Activated gamma-delta T cell treated with anti-CD3 and anti-CD28 coated beads, Interleukin-2, amount 50 U/mL, for 16 hours (primary cell): ENCODE measurements at regions not wholly inside any gene's neighbourhood (a gene's known extent, or its start where the extent isn't known, plus 50 kb on each side); places are given as distances from the start of the nearest gene placed in this dataset.
"Not testable (repeated sequence)": the region's sequence is repeated elsewhere in the genome, so short reads cannot be mapped to it uniquely, and the experiment has no call there.

ENCODE experiments used
- DNase-seq: peaks from one replicate; pipeline ENCODE4 v3.0.0-alpha.2; 2020; ENCODE audit warnings: low read depth

DNA sequence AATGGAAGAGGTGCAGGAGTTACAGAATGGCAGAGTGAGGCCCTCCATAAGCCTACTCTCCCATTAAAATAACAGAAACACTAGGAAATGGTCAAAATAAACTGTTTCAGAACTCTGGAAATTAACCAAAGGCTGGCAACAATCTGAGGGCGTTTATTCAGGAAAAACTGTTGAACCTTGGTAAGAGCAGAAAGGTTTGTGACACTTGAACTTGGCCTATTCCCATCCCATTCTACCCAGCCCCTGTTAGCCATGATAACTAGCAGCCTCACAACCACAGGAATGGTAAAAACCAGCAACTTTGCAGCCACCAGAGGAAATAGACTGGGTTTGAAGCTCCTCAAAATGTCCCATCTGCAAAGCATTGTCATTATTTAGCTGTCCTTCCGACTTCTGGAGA is 256.8 kb downstream of the RHOU start:
- no peak for DNase-seq

DNA sequence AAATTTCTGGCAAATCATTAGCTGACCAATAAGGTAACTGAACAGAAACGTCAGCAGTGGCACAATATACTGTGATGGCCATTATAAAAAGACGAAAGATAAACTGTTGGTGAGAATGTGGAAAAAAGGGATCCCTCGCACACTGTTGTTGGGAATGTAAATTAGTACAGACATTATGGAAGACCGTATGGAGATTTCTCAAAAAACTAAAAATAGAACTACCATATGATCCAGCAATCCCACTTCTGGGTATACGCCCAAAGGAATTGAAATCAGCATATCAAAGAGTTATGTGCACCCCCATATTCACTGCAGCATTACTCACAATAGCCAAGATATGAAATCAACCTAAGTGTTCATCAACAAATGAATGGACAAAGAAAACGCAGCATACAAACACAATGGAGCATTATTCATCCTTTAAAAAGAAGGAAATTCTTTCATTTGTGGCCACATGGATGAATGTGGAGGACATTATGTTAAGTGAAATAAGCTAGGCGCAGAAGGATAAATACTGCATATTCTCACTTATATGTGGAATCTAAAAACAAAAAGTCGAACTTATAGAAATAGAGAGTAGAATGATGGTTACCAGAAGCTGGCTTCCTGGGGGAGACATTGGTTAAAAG is 257.7 kb downstream of the RHOU start:
- DNase-seq: no peak

DNA sequence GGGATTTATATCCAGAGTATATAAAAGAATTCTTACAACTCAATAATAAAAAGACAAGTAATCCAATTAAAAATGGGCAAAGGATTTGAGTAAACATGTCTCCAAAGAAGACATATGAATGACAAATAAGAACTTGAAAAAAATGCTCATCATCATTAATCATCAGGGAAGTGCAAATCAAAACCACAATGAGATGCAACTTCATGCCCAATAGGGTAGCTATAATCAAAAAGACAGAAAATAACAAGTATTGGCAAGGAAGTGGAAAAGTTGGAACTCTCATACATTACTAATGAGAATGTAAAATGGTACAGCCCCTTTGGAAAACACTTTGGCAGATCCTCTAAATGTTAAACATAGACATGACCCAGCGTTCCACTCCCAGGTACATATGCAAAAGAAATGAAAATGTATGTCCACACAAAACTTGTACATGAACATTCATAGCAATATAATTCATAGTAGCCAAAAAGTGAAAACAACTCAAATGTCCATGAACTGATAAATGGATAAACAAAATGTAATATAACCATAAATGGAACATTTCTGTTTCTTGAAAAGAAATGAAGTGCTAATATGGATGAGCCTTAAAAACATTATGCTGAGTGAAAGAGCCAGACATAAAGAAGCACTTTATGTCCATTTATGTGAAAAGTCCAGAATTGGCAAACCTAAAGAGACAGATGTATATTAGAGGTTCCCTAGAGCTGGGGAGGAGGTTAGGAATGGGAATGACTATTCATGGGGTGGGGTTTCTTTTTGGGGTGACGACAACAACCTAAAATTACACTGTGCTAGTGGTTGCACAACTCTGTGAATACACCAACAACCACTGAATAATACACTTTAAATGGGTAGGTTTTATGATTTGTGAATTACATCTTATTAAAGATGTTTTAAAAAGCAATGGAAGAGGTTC is 259.7 kb downstream of the RHOU start:
- DNase-seq: no peak

DNA sequence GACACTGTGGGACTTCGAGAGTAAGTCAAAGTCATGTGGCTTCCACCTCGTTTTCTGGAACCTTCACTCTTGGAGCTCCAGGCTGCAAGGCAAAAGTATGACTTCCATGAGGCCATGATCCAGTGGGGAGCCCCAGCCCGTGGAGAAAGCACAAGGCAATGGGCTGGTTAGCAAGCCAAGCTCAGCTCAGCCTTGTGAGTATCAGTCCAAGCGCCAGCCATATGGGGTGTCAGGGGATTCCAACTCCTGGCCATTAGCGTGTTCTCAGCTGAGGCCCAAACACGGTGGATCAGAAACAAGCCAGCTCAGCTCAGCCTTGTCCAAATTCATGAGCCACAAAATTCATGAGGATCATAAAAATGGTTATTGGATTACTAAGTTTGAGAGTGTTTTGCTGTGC is 261.0 kb downstream of the RHOU start:
- no peak for DNase-seq

DNA sequence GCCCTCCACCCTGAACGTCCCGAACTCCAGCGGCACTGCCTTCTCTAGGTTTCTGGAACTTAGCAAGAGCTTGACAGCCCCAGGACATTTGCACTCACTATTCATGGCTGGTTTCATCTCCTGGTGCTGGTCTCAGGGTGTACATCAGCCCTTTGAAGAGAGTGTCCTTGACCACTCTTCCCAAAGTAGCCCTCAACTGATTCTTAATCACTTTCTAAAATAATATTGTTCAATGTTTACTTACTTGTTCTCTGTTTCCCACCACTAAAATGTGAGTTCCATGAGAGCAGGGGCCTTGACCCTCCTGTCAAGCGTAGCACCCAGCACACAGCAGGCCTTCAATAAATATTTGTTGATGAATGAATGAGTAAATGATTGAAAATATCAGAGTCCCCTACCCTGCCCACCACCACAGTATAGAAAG is 262.5 kb downstream of the RHOU start:
- DNase-seq: no peak

DNA sequence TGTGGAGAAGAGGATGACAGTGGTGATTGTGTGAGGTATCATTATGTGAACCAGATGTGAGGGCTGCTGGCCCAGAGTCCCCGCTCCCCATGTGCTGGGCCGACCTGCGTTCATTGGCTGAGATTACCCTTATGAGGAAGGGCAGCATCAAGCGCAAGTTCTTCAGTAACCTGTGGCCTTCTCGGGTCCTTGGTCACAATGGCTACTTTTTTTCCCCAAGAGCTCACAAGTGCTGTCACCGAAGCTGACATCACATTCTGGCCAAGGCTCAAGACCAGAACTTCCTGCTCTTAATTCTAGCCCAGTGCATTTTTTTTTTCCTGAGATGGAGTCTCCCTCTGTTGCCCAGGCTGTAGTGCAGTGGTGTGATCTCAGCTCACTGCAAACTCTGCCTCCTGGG is 262.9 kb downstream of the RHOU start:
- DNase-seq: no peak

DNA sequence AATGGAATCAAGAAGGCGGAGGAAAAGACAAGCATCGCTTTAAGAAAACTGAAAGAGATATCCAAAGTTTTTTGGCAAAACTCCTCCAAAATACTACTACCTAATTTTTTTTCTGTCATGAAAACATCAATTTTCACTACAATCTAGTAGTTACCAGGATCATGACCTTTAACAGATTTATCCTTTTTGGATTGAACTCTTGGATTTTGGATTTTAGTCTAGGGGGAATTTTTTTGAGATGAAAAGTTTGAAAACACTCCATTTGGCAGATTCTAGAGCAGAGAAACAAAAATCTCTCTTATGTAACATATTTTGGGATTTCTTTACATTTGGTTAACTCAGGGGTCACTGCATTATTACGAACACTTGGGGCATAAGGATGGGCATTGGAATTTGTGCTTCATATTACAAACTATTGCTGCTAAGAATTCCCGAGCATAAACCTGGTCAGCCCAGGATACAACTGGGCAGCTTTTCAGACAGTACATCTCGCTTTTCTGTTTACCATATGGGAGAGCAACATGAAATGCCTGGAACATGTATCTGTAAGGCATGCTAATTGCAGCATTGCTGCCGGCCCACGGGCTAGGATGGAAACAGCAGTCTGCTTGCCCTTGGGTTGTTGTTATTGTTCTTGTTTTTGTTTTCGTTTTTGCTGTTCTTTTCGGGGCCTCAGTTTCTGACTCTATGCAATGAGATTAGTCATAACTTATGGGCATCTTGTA is 264.3 kb downstream of the RHOU start:
- DNase-seq: no peak

DNA sequence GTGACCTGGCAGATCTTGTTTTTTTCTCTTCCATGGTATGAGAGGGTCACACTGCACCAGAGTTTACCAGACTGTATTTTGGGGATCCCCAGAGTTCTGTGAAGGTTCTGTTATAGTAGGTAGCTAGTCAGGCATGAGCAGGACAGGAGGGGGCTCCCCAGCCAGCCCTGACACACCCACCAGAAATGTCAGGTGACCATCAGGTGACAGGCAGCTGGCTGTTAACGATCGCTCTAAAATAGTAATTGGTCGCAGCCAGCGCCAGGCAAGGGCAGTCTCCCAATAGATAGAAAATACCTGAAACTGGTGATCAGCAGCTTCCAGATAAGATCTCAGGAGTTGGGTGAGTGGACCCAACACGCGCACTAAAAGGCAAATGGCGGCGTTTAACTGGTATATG is 264.9 kb downstream of the RHOU start:
- DNase-seq: no peak

DNA sequence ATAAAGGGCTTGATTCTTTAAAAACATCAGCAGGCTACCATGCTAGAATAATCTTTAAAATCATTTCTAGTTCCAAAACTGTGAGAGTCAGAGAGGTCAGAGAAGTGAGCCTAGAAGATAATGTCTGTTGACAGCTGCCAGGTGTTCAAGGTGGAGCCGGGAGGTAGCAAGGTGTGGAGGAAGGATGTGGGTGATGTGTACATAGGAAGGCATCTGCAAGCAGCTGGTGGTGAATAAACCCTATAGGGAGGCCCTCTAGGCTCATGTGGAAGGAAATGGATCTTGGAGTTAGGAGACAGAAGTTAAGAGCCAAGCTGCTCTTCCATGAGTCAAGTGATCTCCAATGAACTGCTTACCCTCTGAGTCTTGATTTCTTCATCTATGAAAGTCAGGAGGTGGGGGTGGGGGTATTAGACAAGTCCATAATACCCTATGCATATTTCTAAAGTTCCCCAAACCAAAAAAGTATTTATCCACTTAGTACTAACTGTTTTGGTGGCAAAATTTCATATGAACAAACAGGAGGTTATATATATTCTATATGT is 266.3 kb downstream of the RHOU start:
- DNase-seq: no peak

DNA sequence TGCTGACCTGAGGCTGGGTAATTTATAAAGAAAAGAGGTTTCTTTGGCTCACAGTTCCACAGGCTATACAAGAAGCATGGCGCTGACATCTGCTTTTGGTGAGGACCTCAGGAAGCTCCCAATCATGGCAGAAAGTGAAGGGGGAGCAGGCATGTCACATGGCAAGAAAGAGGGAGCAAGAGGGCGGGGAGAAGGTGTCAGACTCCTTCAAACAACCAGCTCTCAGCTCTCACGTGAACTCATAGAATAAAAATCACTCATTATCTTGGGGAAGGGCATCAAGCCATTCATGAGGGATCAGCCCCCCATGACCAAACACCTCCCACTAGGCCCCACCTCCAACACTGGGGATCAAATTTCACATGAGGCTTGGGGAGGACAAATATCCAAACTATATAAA is 266.8 kb downstream of the RHOU start:
- no peak for DNase-seq

DNA sequence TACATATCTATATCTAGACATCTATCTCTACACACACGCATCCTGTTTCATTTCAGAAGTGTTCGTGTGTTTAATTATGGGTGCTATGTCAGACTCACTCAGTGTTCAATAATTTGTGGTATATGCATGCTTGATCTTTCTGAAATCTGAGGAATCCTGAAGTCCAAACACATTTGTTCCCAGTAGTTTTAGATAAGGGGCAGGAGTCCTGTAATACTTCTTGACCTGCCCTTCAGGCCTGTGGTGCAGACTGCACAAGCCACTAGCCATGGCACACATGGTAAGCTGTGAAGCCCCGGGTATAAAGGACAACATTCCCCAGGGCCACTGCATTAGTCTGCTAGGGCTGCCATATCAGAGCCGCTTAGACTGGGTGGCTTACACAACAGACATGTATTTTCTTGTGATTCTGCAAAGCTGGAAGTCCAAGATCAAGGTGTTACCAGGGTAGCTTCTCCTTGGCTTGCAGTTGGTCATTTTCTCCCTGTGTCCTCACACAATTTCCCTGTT is 267.2 kb downstream of the RHOU start:
- no peak for DNase-seq

DNA sequence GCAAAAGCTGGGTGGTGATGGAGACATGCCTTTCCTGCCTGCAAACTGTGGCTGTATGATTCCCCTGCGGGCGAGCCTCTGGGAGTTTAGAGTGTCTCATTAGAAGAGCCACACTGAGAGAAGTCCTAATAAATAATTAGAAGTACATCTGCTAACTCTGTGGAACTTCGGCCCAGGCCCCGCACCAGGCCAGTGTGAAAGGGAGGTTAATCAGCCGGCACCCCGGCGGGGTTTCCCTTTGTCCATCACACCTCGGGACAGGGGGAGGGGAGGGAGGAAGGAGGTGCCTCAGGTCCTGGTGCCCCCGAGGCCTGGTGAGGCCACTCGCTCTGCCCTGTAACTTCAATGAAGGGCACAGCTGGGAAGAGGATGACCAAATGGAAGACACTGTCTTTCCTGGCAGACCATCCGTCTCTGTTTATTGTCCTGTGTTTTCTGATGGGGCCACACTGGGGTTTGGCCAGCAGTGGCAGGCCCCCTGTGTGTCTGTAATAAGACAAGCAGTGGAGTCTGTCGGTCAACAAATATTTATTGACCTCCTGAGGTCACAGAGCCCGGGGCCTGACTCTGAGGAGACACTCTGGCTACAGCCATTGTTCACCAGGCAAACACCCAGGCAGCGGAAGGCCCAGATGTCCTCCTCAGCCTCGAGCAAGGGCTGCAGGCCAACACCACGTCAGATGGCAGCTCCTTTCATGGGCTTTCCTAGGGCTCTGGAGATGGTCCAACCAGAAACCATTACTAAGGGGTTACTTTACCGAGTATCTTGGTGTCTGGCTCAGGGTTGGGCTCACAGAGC is 267.5 kb upstream of the RAB4A start:
- no peak for DNase-seq

DNA sequence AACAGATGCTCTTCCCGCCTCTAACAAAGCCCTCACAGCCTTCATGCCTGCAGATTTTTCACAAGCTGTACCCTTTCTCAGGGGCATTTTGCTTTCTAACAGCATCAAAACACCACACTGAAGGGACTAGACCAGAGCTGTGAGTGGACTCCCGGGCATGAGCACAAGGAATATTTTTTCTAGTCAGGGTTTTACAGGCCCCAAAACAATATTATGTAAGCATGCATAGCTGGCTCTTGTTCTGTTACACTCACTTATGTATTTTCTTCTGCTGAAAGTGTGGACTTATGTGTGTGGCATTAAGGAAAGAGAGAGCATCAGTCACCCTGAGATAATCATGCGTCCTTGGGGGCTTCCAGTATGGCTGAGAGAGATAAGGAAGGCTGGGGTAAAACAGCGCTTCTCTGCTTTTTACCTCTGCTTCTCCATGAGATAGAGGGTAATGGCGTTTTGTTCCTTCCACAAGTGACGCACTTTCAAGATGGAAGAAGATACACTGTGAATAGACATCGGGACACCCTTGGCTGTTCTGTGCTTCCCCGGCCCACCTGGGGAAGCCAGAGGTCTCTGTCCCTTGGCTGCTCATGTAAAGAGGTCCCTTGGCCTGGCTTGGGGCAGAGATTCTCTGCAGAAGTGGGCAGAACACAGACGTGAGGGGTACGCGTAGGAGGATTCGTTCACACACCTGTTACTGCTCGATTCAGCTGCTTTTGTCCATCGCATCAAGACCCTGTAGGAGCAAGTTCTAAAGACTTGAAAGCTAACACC is 266.7 kb upstream of the RAB4A start:
- DNase-seq: no peak

DNA sequence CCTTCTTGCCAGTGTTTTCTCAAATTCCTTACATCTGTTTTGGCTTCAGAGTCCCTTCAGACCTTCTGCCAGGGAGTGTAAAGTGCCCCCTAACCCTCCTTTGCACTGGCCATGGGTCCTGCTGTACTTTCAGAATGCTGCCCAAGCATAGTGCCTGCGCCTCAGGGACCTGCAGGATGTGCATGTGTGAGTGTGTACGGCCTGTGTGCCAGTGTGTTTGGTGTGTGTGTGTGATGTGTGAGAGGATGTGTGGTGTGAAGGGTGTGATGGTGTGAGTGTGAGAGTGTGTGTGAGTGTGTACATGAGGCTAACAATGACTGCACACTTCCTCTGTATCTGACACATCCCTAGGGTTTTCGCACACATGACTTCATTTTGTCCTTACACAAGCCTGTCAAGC is 265.8 kb upstream of the RAB4A start:
- DNase-seq: no peak

DNA sequence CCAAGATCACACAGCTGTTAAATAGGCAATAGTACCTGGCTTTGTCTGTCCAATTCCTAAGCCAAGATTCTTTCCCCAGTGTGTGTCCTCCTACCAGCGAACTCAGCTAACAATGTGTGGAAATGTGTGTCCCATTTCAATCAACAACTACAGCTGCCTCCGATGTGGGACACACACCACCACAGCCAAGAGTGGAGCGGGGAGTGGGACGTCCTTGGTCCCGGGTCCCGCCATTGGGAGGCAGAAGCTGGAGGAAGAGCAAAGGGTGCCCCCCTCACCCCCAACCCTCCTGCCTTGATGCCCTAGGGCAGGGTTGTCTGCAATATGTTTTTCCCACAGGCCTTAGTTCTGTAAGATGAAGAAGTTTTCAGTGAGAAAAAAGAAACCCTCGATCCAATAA is 265.4 kb upstream of the RAB4A start:
- no peak for DNase-seq

DNA sequence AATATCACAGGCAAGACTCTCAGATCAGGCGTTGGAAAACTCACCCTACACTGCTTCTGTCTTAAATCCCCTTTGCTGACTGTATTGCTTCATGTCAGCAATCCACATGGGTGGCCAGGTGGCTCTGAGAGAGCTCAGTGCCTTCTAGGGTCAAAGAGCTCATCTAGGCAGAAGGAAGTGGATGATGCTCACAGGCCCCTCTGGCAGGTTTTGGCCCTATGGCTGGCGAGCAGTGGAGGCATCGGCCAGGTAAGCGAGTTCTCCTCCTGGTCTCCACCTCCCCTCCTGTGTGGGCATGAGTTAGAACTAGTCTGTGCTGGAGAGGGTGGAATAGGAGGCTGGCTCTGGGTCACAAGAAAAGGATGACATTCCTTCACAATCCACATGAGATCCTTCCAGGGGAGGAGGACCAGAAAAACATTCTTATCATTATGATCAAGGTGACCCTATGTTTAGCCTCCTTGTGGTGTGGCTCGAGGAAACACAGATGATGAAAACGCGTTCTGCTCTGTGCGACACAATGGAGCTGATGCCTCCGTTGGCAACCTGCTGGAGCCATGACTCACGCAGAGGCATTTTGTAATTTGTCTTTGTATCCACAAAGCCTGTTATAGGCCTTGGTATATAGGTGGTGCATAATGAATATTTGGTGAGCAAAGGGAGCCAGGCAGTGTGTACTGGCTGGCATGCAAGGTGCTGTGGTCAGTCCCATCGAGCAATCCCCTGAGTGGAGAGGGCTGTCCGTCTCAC is 264.6 kb upstream of the RAB4A start:
- no peak for DNase-seq

DNA sequence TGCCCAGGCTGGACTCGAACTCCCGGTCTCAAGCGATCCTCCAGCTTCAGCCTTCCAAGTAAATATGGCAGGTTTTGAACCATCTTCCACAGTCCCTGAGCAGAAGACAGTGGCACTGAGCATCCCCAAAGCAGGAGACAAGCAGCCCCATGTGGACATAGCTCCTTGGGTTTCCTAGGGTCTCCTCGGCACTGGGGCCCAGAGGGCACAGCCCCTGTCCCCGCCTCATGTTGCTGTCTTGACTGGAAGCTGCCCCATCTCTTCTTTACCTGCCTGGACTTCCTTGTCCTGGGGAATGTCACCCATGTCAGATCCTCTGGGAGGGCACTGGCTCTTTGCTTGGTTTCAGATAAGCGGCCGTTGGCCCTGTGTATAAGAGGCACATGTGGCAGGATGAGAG is 263.7 kb upstream of the RAB4A start:
- DNase-seq: no peak

DNA sequence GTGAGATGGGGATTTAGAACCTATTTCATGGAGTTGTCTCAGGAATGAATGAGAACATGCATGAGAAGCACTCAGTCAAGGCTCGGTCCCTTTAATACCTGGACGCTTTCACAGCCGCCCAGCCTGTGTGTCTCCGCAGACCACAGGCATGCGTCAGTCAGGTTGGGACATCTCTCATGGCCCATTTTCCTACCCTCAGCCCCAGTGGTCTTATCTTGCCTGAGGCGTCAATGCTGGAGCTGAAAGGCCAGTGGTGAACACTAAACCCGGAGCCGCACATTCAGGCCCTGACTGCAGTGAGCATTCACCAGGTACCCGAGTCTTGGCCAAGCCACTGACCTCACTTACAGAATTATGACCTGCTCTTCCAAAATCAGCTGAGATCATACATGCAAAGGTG is 263.2 kb upstream of the RAB4A start:
- no peak for DNase-seq

DNA sequence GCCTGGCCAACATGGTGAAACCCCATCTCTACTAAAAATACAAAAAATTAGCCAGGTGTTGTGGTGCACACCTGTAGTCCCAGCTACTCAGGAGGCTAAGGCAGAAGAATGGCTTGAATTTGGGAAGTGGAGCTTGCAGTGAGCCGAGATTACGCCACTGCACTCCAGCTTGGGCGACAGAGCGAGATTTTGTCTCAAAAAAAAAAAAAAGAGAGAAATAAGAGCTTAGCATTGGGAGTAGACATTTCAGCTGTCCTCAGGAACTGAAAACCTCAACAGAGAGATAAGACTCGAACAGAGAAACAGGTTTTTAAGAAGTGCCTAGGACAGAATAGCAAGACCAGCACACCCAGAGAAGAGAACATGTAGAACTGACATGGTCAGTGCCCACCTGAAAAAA is 262.6 kb upstream of the RAB4A start:
- DNase-seq: not testable (repeated sequence)

DNA sequence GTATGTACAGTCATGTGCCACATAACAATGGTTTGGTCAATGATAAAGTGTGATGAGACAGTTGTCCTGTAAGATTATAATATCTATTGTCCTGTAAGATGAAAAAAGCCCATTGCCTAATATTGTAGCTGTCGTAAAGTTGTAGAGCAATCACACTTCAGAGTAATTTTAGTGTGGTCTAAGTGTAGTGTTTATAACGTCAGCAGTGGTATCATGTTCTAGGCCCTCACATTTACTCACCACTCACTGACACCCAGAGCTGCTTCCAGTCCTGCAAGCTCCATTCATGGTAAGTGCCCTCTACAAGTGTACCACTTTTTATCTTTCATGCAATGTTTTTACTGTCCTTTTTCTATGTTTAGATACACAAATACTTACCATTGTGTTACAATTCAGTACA is 259.9 kb upstream of the RAB4A start:
- no peak for DNase-seq
